HCT116 (cell line): ENCODE measurements at regions not wholly inside any gene's neighbourhood (a gene's known extent, or its start where the extent isn't known, plus 50 kb on each side); places are given as distances from the start of the nearest gene placed in this dataset.
A peak's percentile ranks its signal among the peaks of the same experiment; 100 is the strongest.

ENCODE experiments used
- ATAC-seq: fragments of 200-7000 bp; cut with Tn5 transposase; 2 replicates; pipeline ENCODE4 v1.9.1; 2020; ENCODE audit warnings: mild to moderate bottlenecking, moderate library complexity
- BruUV-seq: library from RNA; stranded (reverse); fragments of 400-500 nt; replicated peaks from 2 replicates; lab custom pipeline; 2021; lab: Mats Ljungman, UMichigan
- CTCF ChIA-PET: fragments of 300-600 bp; sonication (Branson Sonifier 250); formaldehyde crosslinking; loops from one replicate; lab custom pipeline; 2021; ENCODE audit warnings: antibody characterized with exemption; lab: Charles Lee
- POLR2A ChIA-PET: fragments of 300-600, 350-600 bp; sonication (Branson Sonifier 250); formaldehyde crosslinking; loops from one replicate; lab custom pipeline; 2021; ENCODE audit warnings: antibody characterized with exemption; lab: Charles Lee
- RAD21 ChIA-PET, 2 experiments: fragments of 300-600 bp; sonication (Branson Sonifier 250); formaldehyde crosslinking; loops; one replicate each; lab custom pipeline; 2023; ENCODE audit warnings: low total read pairs in 2 of 2; ENCODE audit not compliant: uncharacterized antibody in 2 of 2, unreplicated experiment in 2 of 2, low non-redundant PET in 1 of 2; lab: Charles Lee
- DNase-seq: peaks from one replicate; pipeline ENCODE4 v3.0.0-alpha.2; 2010; ENCODE audit warnings: low read depth, low spot score
- H2AFZ ChIP-seq: fragments of 200-600 bp; shearing (Covaris generic), sonication (generic); 2 replicates; pipeline ENCODE4 v1.6.1; 2017; ENCODE audit warnings: low read depth, mixed run types, mixed read lengths, antibody characterized with exemption, low read length; ENCODE audit not compliant: poor library complexity, severe bottlenecking
- H3K27ac ChIP-seq: 2 replicates; pipeline ENCODE4 v1.5.1; 2012; ENCODE audit warnings: low read depth, low read length
- H3K27me3 ChIP-seq: fragments of 200-600 bp; sonication (generic); 2 replicates; pipeline ENCODE4 v1.6.1; 2016; ENCODE audit warnings: mixed run types, low read length, mixed read lengths; ENCODE audit not compliant: insufficient read depth
- H3K36me3 ChIP-seq, 2 experiments: fragments of 200-500 bp in 1 of 2; fragments of 200-600 bp in 1 of 2; sonication (Bioruptor generic) in 1 of 2; sonication (generic) in 1 of 2; 2 replicates each; pipeline versions ENCODE4 v1.5.1 to v1.6.1; 2014 to 2016; ENCODE audit warnings: low read length in 2 of 2, inconsistent platforms in 1 of 2, mixed read lengths in 1 of 2, mixed run types in 1 of 2; ENCODE audit not compliant: insufficient read depth in 2 of 2, control insufficient read depth in 1 of 2
- H3K4me1 ChIP-seq, 2 experiments: fragments of 200-600 bp in 1 of 2; sonication (generic) in 1 of 2; 2 replicates each; pipeline versions ENCODE4 v1.5.1 to v1.6.1; 2012 to 2017; ENCODE audit warnings: low read length in 2 of 2, inconsistent platforms in 1 of 2, mild to moderate bottlenecking in 1 of 2, mixed read lengths in 1 of 2, mixed run types in 1 of 2, moderate library complexity in 1 of 2; ENCODE audit not compliant: insufficient read depth in 2 of 2, control insufficient read depth in 1 of 2
- H3K4me2 ChIP-seq: fragments of 200-600 bp; sonication (generic); 2 replicates; pipeline ENCODE4 v1.6.1; 2017; ENCODE audit warnings: mixed run types, low read length, mixed read lengths
- H3K4me3 ChIP-seq, 2 experiments: fragments of 200-600 bp in 1 of 2; sonication (generic) in 1 of 2; replicated peaks in 1 of 2; 2 replicates each; pipeline ENCODE4 v1.5.1; 2011 to 2016; ENCODE audit warnings: low read length in 2 of 2, control low read depth in 1 of 2, low read depth in 1 of 2, mild to moderate bottlenecking in 1 of 2, mixed read lengths in 1 of 2, mixed run types in 1 of 2
- H3K79me2 ChIP-seq: fragments of 200-600 bp; sonication (generic); 2 replicates; pipeline ENCODE4 v1.6.1; 2017; ENCODE audit warnings: mild to moderate bottlenecking, mixed run types, low read length, moderate library complexity, mixed read lengths; ENCODE audit not compliant: insufficient read depth
- H3K9ac ChIP-seq: fragments of 200-600 bp; sonication (generic); 2 replicates; pipeline ENCODE4 v1.6.1; 2016; ENCODE audit warnings: low read length, mixed read lengths
- H3K9me2 ChIP-seq: fragments of 200-600 bp; sonication (generic), shearing (Covaris generic); 2 replicates; pipeline ENCODE4 v1.6.1; 2017; ENCODE audit warnings: mixed run types, mild to moderate bottlenecking, moderate library complexity; ENCODE audit not compliant: insufficient read depth
- H3K9me3 ChIP-seq, 2 experiments: fragments of 200-500 bp in 1 of 2; fragments of 200-600 bp in 1 of 2; sonication (Bioruptor generic) in 1 of 2; sonication (generic) in 1 of 2; 2 replicates each; pipeline ENCODE4 v1.6.1; 2014 to 2017; ENCODE audit warnings: low read length in 2 of 2, mixed read lengths in 2 of 2, inconsistent platforms in 1 of 2, low read depth in 1 of 2, mild to moderate bottlenecking in 1 of 2, mixed run types in 1 of 2, moderate library complexity in 1 of 2; ENCODE audit not compliant: control insufficient read depth in 1 of 2, insufficient read depth in 1 of 2
- H4K20me1 ChIP-seq: fragments of 200-600 bp; sonication (generic), shearing (Covaris generic); 2 replicates; pipeline ENCODE4 v1.6.1; 2017; ENCODE audit warnings: mixed run types, mild to moderate bottlenecking, moderate library complexity; ENCODE audit not compliant: insufficient read depth
- ELF1 ChIP-seq: IDR thresholded peaks from 2 replicates; pipeline ENCODE4 v1.6.1; 2012; ENCODE audit warnings: low read depth, borderline replicate concordance
- EZH2 ChIP-seq: fragments of 200-600 bp; sonication (generic); IDR thresholded peaks from 2 replicates; pipeline ENCODE4 v1.6.1; 2017; ENCODE audit warnings: antibody characterized with exemption, mixed run types
- EZH2phosphoT487 ChIP-seq: fragments of 200-600 bp; IDR thresholded peaks from 2 replicates; pipeline ENCODE4 v1.6.1; 2018; ENCODE audit warnings: antibody characterized with exemption, borderline replicate concordance
- POLR2AphosphoS5 ChIP-seq: IDR thresholded peaks from 2 replicates; pipeline ENCODE4 v1.6.1; 2011; ENCODE audit warnings: mild to moderate bottlenecking, low read depth, low read length, moderate library complexity
- RAD21 ChIP-seq: IDR thresholded peaks from 2 replicates; pipeline ENCODE4 v1.6.1; 2012; ENCODE audit warnings: low read depth, mild to moderate bottlenecking
- SP1 ChIP-seq: IDR thresholded peaks from 2 replicates; pipeline ENCODE4 v1.6.1; 2012; ENCODE audit warnings: low read depth
- YY1 ChIP-seq: IDR thresholded peaks from 2 replicates; pipeline ENCODE4 v1.6.1; 2011; ENCODE audit warnings: low read length, low read depth, moderate library complexity, mild to moderate bottlenecking; ENCODE audit not compliant: insufficient replicate concordance; ENCODE audit errors: extremely low read depth
- ZBTB33 ChIP-seq: IDR thresholded peaks from 2 replicates; pipeline ENCODE4 v1.6.1; 2011; ENCODE audit warnings: mild to moderate bottlenecking, low read length, moderate library complexity; ENCODE audit not compliant: insufficient replicate concordance; ENCODE audit errors: extremely low read depth
- ZNF274 ChIP-seq: fragments of 200-500 bp; sonication (Bioruptor generic); IDR thresholded peaks from 2 replicates; pipeline ENCODE4 v1.6.1; 2014; ENCODE audit warnings: mild to moderate bottlenecking, low read depth, low read length, inconsistent platforms
- intact Hi-C: fragments of 100-400 bp; cut with micrococcal nuclease; formaldehyde crosslinking; loops from 2 replicates; pipeline ENCODE4 v1.10.0; 2022
- TF ChIP-seq, protein P1 (sequence below), 3 experiments: fragments of 200-600 bp in 1 of 3; sonication (generic) in 1 of 3; IDR thresholded peaks in 2 of 3; conservative IDR thresholded peaks in 1 of 3; 2 replicates each; pipeline ENCODE4 v1.5.1; 2012 to 2017; ENCODE audit warnings: low read depth in 2 of 3, low read length in 2 of 3, antibody characterized with exemption in 1 of 3, borderline replicate concordance in 1 of 3, control low read depth in 1 of 3, mild to moderate bottlenecking in 1 of 3, mixed read lengths in 1 of 3, mixed run types in 1 of 3, moderate library complexity in 1 of 3; ENCODE audit not compliant: insufficient read depth in 1 of 3

DNA sequence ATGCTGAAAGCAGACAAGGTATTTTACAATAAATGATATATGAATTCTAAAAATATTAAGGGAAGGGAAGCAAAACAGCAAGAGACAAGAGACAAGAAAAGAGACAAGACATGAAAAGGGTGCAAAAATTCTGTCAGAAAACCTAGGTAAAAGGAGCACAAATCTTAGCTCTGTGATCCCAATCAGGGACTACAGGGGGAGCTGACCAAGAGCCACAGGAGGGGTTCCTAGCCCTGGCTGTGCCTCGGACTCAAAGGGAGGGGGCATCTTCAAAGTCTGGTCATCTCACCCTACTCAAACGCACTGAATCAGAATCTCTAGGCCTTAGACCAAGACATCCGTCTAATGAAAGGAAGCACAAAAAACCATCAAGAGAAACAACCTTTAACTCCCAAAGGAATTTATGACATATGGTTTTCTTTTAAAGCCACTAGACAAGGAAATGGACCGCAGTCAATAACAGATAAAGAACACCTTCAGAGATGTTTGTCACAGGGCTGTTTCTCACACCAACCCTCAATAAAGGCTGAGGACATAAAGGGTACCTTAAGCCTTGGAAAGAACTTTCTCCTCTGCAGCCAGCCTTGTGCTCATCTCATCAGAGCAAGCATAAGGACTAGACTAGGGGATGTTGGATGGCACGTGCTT lies 130.4 kb upstream of the CDYL start:
- Histone ChIP-seq H3K9me2 (no peaks in the 10 kb centered on the region), H3K4me3 (no peak overlapping the region), H3K27me3 (no peaks in the 10 kb centered on the region), H3K27ac (no peak overlapping the region), H3K4me1 (peaks cover 7 to 13% of the 10 kb centered on the region in 2 experiments), H3K36me3 (no peaks in the 10 kb centered on the region), H3K9me3 (no peaks in the 10 kb centered on the region), H4K20me1 (no peaks in the 10 kb centered on the region), H3K4me2 (no peak overlapping the region), H3K79me2 (no peaks in the 10 kb centered on the region), H3K9ac (no peak overlapping the region), H2AFZ (no peak overlapping the region)
- TF ChIP-seq, protein P1, sequence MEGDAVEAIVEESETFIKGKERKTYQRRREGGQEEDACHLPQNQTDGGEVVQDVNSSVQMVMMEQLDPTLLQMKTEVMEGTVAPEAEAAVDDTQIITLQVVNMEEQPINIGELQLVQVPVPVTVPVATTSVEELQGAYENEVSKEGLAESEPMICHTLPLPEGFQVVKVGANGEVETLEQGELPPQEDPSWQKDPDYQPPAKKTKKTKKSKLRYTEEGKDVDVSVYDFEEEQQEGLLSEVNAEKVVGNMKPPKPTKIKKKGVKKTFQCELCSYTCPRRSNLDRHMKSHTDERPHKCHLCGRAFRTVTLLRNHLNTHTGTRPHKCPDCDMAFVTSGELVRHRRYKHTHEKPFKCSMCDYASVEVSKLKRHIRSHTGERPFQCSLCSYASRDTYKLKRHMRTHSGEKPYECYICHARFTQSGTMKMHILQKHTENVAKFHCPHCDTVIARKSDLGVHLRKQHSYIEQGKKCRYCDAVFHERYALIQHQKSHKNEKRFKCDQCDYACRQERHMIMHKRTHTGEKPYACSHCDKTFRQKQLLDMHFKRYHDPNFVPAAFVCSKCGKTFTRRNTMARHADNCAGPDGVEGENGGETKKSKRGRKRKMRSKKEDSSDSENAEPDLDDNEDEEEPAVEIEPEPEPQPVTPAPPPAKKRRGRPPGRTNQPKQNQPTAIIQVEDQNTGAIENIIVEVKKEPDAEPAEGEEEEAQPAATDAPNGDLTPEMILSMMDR (IDR thresholded peaks at IDR 0.05 in 2 of 3, conservative IDR thresholded peaks at IDR 0.05 in 1 of 3; ENCODE audit: borderline replicate concordance in 1 of 3, insufficient read depth in 1 of 3, low read depth in 2 of 3, low read length in 2 of 3), result peak in 2 of 3 experiments; percentile 29 to 32; a peak in 3 of 6 replicates
- TF ChIP-seq RAD21 (0 out of 2 replicates have a peak, but pooled peaks have one; percentile 11), YY1 (no peak)
- ChIA-PET POLR2A (no interaction called here), CTCF (no interaction called here), RAD21 (no interaction called here)
- ATAC-seq (no peak), DNase-seq (no peak)
- intact Hi-C loops, result loop anchor here (5.0 kb wide), 1 partner anchor 291 kb away; no protein-coding TSS in a partner anchor
- BruUV-seq, result no TSS peak

GRCh38 chr6:4644996-4645395 lies 131.2 kb upstream of the CDYL start:
- Histone ChIP-seq H3K27ac (no peak overlapping the region), H3K4me3 (no peak overlapping the region), H3K4me1 (peaks cover 7 to 13% of the 10 kb centered on the region in 2 experiments), H3K9ac (no peak overlapping the region), H3K79me2 (no peaks in the 10 kb centered on the region), H3K27me3 (no peaks in the 10 kb centered on the region), H3K36me3 (no peaks in the 10 kb centered on the region), H3K4me2 (no peak overlapping the region), H2AFZ (no peak overlapping the region), H4K20me1 (no peaks in the 10 kb centered on the region), H3K9me2 (no peaks in the 10 kb centered on the region), H3K9me3 (no peaks in the 10 kb centered on the region)
- CTCF ChIA-PET, result no interaction called here
- RAD21 ChIA-PET, result no interaction called here
- intact Hi-C loops, result loop anchor here (5.0 kb wide), 1 partner anchor 292 kb away; no protein-coding TSS in a partner anchor
- BruUV-seq, result no TSS peak
- DNase-seq (no peak), ATAC-seq (no peak)
- POLR2A ChIA-PET, result no interaction called here
- TF ChIP-seq, protein P1 (IDR thresholded peaks at IDR 0.05 in 2 of 3, conservative IDR thresholded peaks at IDR 0.05 in 1 of 3; ENCODE audit: borderline replicate concordance in 1 of 3, insufficient read depth in 1 of 3, low read depth in 2 of 3, low read length in 2 of 3), result no peak
- TF ChIP-seq POLR2AphosphoS5 (no peak), ZNF274 (no peak), ELF1 (no peak), ZBTB33 (no peak), EZH2phosphoT487 (no peak), SP1 (no peak), EZH2 (no peak), YY1 (no peak)
